VCaP (cell line): ENCODE measurements at regions not wholly inside any gene's neighbourhood (a gene's known extent, or its start where the extent isn't known, plus 50 kb on each side); places are given as distances from the start of the nearest gene placed in this dataset.

ENCODE experiments used
- H3K27ac ChIP-seq: fragments of 450-650 bp; 2 replicates; pipeline ENCODE4 v1.5.1; 2017
- CTCF ChIP-seq: fragments of 450-650 bp; conservative IDR thresholded peaks from 2 replicates; pipeline ENCODE4 v1.5.1; 2017; ENCODE audit warnings: mild to moderate bottlenecking, moderate library complexity

DNA sequence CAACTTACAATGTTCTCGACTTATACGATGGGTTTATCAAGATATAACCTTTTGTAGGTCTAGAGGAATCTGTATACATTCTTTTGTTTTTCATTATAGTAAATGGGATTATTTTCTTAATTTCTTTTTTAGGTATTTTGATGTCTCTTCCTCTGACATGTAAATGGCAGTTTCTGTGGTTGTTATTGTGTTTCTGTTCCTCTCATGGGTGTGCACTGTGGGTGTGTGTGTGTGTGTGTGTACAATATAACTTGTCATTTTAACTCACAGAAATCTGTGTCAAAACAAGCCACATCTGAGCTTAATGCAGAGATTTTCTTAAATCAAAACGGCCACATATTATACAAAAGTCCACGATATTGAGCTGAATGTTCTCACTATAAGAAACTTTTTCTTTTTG, 1300.8 kb upstream of the B3GALT2 start:
- no peak for TF ChIP-seq CTCF

GRCh38 chr1:194485432-194485831, 1299.0 kb upstream of the B3GALT2 start:
- no peak overlapping the region for H3K27ac ChIP-seq
- no peak for TF ChIP-seq CTCF

More for the DNA sequence above, 1300.8 kb upstream of the B3GALT2 start:
- H3K27ac ChIP-seq = no peak overlapping the region

DNA sequence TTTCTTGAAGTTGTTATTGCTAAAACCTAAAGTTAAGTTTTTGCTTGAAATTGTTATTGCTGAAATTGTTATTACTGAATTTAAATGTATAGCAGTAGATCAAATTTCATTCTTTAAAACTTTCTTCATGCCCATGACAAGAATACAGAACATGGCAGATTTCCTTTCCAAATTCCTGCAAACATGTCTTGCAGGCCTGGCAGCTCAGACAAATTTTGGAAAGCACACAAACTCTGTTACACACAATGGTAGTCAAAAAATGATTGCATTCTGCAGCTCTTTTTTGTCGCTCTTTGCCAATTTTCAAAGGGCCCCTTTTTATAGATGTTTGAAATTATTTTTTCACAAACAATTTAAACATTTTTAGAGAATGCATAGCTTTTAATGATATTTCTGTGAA, 1292.3 kb upstream of the B3GALT2 start:
- no peak for TF ChIP-seq CTCF
- no peak overlapping the region for H3K27ac ChIP-seq

- H3K27ac ChIP-seq = no peak overlapping the region
- TF ChIP-seq CTCF = no peak
Observed at GRCh38 chr1:194477908-194478307, 1291.5 kb upstream of the B3GALT2 start.

DNA sequence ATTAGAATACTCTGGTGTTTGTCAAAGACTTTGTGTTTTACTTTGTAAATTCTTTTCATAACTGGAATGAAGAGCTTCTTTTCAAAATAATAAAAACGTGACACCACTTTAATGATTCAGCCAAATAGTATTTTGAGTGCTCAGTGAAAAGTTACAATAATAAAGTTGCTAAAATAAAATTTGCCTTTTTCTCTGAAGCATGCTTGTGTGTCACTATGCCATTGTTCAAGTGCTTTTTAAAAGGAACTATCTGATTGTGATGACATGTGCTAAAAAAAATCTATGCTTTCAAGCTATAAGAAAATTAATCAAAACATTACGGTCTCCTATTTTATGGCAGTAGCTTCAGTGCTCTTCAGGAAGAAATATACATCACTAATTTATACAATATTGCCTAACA, 1290.5 kb upstream of the B3GALT2 start:
- H3K27ac ChIP-seq = no peak overlapping the region

DNA sequence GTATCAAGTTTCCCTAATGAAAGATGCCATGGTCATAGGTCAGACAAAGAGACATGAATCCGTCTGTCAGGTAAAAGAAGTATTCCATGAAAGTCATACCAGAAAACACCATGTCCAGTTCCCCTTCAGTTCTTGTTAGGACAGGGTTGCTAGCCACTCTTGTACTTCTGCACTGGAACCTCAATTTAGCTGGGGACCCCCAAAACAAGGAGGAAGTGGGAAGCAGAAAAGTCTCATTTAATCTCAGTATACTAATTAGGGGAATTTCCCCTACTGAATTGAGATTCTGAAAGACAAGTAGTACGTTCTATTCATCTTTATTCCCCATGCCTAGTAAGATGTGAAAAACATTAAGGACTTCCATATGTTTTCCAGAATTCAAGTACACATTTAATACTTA, 1289.9 kb upstream of the B3GALT2 start:
- TF ChIP-seq CTCF = no peak
- H3K27ac ChIP-seq = no peak overlapping the region

More for the DNA sequence above, 1290.5 kb upstream of the B3GALT2 start:
- no peak for TF ChIP-seq CTCF

- no peak for TF ChIP-seq CTCF
- no peak overlapping the region for H3K27ac ChIP-seq
Observed at GRCh38 chr1:194474701-194475100, 1288.3 kb upstream of the B3GALT2 start.

DNA sequence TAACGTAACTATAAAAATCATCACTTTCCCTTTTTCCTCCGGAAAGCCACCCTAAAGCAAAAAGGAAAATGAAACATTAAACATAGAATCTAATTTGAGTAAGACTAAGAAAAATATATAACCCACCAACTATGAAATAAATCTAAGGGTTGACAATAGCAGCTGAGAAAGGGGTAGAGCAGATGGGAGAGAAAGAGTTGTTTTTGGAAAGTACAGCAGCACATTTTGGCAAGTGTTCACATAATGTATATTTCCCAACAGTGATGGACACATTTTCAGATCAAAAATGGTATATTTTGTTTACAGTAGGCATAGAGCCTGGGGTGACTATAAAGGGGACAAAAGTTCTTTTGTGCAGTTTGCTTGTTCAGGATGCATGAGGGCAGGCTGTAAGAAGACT, 1287.4 kb upstream of the B3GALT2 start:
- TF ChIP-seq CTCF = no peak
- H3K27ac ChIP-seq = no peak overlapping the region
